ENCODE measurements at regions not wholly inside any gene's neighbourhood (a gene's known extent, or its start where the extent isn't known, plus 50 kb on each side); places are given as distances from the start of the nearest gene placed in this dataset.
"Not testable (repeated sequence)": the region's sequence is repeated elsewhere in the genome, so short reads cannot be mapped to it uniquely, and the experiment has no call there.

DNA sequence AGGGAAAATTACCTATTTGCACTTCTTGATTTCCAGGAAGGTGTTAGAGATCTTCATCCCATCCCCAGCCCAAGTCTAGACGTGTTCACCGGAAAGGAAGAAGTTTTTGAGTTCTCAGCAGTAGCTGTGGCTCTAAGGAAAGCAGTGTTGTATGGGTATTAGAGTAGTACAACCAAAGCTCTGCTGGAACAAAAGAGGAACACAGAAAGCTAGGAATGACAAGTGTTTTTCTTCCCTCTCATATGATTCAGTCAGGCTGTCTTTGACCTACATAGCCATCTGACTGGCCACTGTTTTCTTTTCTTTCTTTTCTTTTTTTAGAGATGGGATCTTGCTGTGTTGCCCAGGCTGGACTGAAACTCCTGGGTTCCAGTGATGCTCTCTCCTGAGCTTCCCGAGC lies 82.7 kb upstream of the SLC39A10 start:
- no peak overlapping the region for H3K4me3 ChIP-seq
- TF ChIP-seq, protein P1, sequence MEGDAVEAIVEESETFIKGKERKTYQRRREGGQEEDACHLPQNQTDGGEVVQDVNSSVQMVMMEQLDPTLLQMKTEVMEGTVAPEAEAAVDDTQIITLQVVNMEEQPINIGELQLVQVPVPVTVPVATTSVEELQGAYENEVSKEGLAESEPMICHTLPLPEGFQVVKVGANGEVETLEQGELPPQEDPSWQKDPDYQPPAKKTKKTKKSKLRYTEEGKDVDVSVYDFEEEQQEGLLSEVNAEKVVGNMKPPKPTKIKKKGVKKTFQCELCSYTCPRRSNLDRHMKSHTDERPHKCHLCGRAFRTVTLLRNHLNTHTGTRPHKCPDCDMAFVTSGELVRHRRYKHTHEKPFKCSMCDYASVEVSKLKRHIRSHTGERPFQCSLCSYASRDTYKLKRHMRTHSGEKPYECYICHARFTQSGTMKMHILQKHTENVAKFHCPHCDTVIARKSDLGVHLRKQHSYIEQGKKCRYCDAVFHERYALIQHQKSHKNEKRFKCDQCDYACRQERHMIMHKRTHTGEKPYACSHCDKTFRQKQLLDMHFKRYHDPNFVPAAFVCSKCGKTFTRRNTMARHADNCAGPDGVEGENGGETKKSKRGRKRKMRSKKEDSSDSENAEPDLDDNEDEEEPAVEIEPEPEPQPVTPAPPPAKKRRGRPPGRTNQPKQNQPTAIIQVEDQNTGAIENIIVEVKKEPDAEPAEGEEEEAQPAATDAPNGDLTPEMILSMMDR (IDR thresholded peaks at IDR 0.05) = no peak
- no peak for DNase-seq (ENCODE audit: low spot score)
- H3K27ac ChIP-seq = no peak overlapping the region

DNA sequence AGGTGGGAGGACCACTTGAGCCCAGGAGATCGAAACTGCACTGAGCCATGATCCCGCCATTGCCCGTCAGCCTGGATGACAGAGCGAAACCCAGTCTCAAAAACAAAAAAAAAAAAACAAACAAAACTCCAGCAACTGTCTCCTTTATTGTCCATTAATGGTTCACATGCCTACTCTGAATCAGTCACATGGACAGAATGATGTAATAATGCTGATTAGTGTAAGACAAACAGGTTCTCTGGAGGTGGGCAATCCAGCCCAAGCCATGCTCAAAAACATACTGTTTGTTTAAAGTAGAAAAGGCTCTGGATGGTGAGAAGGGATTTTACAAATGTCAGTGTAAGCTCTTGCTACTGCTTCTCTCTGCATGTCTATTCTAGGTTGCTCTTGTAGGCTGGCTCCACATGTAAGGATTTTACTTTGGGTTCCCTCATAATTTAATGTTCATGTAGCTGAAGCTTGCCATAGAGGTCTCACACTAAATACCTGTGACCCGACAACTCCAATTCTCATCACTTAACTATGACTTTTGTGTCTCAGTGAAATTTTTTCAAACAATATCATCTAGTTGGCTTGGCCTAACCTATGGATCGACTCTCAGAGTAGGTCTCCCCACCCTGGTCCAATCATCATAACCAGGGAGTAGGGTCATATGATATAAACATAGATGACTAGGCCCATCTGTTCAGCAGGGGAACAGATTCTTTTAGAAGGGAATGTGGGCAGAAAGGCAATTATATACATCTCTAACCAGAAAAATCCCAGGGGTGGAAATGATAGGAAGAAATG lies 83.9 kb upstream of the SLC39A10 start:
- DNase-seq (ENCODE audit: low spot score) = no peak
- TF ChIP-seq, protein P1 (IDR thresholded peaks at IDR 0.05) = no peak
- H3K4me3 ChIP-seq = no peak overlapping the region
- H3K27ac ChIP-seq = no peak overlapping the region

DNA sequence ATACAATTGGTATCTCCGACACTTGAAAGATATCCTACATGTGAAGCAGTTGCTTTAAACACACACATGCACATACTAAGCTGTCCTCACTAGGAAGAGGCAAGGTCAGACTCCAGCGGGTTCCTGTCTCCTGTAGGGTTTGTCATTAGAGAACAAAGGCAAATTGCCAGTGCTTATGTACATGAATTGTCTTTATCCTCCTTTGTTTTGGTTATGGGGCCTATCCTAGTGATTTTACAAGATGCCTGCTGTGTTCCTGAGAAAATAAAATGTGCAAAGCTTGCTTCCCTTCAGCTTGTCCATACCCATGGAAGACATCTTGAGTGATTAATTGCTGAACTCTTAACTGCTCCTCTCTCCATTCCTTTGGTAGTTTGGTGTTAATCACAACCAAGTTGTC lies 86.7 kb upstream of the SLC39A10 start:
- Histone ChIP-seq H3K27ac (no peak overlapping the region), H3K4me3 (no peak overlapping the region)
- DNase-seq (ENCODE audit: low spot score) = no peak
- TF ChIP-seq, protein P1 (IDR thresholded peaks at IDR 0.05) = no peak

DNA sequence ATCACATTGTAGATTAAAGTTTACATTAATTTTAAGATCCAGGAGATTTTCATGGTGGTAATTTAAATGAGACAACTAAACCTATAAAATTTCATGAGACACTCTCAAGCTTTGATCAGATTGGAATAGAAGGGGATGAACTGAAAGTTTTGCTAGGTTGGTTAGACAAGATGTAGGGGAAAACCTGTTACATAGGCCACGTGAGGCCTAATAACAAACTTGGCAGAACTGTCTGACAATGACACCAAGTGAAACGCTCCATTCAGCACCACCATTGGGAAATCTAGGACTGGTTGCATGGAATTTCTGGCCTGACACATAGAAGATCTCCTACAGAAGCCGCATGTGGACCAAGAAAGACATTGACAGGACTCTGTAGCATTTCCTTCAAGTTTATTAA lies 87.8 kb upstream of the SLC39A10 start:
- no peak for DNase-seq (ENCODE audit: low spot score)
- no peak overlapping the region for H3K4me3 ChIP-seq
- TF ChIP-seq, protein P1 (IDR thresholded peaks at IDR 0.05) = no peak
- no peak overlapping the region for H3K27ac ChIP-seq

DNA sequence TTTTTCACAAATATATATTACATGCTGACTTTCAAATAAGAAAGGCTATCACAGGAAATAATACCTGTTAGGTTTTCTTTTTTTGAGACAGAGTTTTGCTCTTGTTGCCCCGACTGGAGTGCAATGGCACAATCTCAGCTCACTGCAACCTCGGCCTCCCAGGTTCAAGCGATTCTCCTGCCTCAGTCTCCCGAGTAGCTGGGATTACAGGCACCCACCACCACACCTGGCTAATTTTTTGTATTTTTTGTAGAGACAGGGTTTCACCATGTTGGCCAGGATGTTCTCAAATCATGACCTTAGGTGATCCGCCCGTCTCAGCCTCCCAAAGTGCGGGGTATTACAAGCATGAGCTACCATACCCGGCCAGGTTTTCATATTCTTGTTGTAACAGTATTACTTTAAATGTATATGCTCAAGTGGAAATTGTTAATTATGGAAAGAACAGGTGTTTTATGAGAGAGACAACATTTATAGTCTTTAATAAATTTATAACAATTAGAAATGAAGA lies 92.3 kb upstream of the SLC39A10 start:
- DNase-seq (ENCODE audit: low spot score); H3K4me3 ChIP-seq; H3K27ac ChIP-seq: not testable (repeated sequence)

DNA sequence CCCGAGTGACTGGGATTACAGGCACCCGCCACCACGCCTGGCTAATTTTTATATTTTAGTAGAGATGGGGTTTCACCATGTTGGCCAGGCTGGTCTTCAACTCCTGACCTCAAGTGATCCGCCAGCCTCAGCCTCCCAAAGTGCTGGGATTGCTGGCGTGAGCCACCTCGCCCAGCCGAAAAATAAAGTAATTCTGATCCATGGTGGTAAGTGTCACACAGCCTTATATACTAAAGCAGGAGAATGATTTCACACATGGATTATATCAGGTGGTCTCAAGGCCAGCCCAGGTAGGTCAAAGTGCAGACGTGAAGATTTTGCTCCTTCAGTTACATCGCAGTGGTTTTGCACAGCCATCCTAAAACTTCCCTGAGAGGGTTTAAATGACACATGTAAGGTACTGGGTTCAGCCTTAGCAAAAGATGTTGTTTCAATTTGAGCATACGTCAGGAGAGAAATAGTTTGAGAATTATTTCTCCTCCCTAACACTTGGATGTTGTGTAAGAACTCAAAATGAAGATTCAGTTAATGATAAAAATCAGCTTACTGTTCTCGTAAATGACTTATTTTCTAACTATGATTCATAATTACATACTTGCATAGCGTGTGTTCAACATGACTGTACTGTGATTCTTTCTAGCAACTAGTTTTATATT lies 93.0 kb upstream of the SLC39A10 start:
- TF ChIP-seq, protein P1 (IDR thresholded peaks at IDR 0.05) = no peak
- Histone ChIP-seq H3K4me3 (no peak overlapping the region), H3K27ac (no peak overlapping the region)
- no peak for DNase-seq (ENCODE audit: low spot score)

DNA sequence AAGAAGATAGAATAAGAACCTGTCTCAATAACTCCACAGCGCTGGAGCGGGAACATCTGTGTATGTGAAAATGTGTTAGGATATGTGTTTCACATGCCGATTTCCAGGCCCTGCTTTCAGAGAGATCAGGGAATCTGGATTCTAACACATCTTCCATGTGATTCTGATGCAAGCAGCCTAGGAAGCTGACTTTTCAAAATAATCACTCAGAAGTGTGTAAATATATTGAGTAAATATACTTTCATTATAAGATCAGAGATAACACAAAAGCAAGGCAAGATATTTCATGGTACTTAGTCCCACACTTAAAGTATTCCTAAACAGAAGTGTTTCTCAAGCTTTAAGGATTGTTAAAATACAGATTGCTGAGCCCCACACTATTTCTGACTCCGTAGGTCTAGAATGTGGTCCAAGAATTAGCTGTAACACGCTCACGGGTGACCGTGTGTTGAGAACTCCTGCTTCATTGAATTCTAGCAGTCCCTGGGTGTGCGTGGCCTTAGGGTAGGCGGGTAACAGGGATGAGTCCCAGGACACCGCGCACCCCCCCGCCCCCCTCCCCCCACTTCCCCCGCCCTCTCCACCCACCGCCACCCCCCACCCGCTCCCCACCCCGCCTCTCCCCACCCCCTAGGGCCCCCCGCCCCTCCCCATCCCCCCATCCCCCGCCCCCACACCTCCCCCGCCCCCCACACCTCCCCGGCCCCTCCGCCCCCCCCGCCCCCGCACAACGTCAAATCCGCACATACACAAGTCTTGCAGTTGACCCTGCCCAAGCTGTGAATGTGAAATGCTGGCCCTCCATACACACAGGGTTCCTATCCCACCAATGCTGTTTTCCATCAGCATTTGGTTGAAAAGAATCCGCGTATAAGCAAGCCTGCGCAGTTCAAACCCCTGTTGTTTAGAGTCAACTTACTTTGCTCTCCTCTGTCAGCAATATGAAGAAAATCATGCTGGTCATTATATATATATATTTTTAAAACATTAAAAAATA lies 94.2 kb upstream of the SLC39A10 start:
- H3K4me3 ChIP-seq = no peak overlapping the region

More for the DNA sequence above, 94.2 kb upstream of the SLC39A10 start:
- H3K27ac ChIP-seq = no peak overlapping the region
- no peak for DNase-seq (ENCODE audit: low spot score)
- TF ChIP-seq, protein P1 (IDR thresholded peaks at IDR 0.05) = no peak
